Gastroesophageal sphincter (tissue), 2 donors: ENCODE measurements at regions not wholly inside any gene's neighbourhood (a gene's known extent, or its start where the extent isn't known, plus 50 kb on each side); places are given as distances from the start of the nearest gene placed in this dataset.

ENCODE experiments used
- EP300 ChIP-seq: sonication (generic); formaldehyde crosslinking; IDR thresholded peaks from one replicate; pipeline ENCODE4 v1.6.1; 2017; ENCODE audit warnings: antibody characterized with exemption, mild to moderate bottlenecking
- POLR2A ChIP-seq, 2 donors: fragments of 450-650 bp; IDR thresholded peaks; one replicate each; pipeline ENCODE4 v1.6.1; 2017; ENCODE audit warnings: antibody characterized with exemption in 2 of 2, mild to moderate bottlenecking in 2 of 2, moderate library complexity in 1 of 2
- POLR2AphosphoS5 ChIP-seq: sonication (generic); formaldehyde crosslinking; IDR thresholded peaks from one replicate; pipeline ENCODE4 v1.6.1; 2017; ENCODE audit warnings: antibody characterized with exemption

DNA sequence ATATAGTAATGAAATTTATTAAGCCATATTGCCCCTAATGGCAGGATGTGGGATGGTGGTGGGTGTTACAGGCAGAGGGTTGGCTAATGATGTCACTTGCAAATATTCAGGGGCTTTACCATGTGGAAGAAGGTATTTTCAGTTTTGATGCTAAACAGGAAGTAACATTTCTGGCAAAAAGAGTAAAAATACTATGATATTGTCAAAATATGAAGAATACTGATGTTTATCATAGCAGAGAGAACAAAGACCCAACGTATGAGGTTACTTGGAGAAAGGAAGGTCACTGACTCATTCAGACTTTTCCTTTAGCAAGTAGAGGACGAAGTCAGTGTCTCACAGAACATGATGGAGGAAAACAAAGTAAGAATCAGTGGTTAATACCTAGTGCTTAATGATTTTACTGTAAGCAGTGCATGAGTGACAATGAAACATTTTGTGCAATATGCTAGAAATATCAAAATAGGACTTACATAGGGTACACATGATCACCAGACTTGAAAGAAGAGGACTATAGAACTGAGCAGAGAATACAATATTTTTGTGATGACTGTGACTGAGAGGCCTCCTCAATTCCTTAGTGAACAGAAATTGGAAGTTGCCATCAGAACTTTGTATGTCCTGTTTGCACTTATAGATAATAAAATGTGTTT lies 89.7 kb upstream of the STEAP4 start:
- TF ChIP-seq EP300: no peak
- TF ChIP-seq POLR2A (IDR thresholded peaks at IDR 0.05): no peak
- no peak for TF ChIP-seq POLR2AphosphoS5
